ENCODE measurements at regions not wholly inside any gene's neighbourhood (a gene's known extent, or its start where the extent isn't known, plus 50 kb on each side); places are given as distances from the start of the nearest gene placed in this dataset.

GRCh38 chr2:134155134-134155533 lies 98.7 kb upstream of the MGAT5 start:
- no peak for DNase-seq (ENCODE audit: low spot score)
- H3K27ac ChIP-seq = no peak overlapping the region
- no peak for TF ChIP-seq CTCF (IDR thresholded peaks at IDR 0.05)

GRCh38 chr2:134158295-134158694 lies 95.6 kb upstream of the MGAT5 start:
- H3K4me3 ChIP-seq = no peak overlapping the region
- H3K27ac ChIP-seq = no peak overlapping the region
- no peak for DNase-seq (ENCODE audit: low spot score)
- TF ChIP-seq CTCF (IDR thresholded peaks at IDR 0.05) = no peak

More at GRCh38 chr2:134155134-134155533, 98.7 kb upstream of the MGAT5 start:
- H3K4me3 ChIP-seq = no peak overlapping the region

- no peak for TF ChIP-seq CTCF (IDR thresholded peaks at IDR 0.05)
Observed at GRCh38 chr2:134161170-134161547, 92.7 kb upstream of the MGAT5 start.

GRCh38 chr2:134163336-134163735 lies 90.5 kb upstream of the MGAT5 start:
- H3K27ac ChIP-seq = no peak overlapping the region
- no peak overlapping the region for H3K4me3 ChIP-seq

More at GRCh38 chr2:134161170-134161547, 92.7 kb upstream of the MGAT5 start:
- Histone ChIP-seq H3K27ac (no peak overlapping the region), H3K4me3 (no peak overlapping the region)
- no peak for DNase-seq (ENCODE audit: low spot score)

GRCh38 chr2:134164306-134164705 lies 89.6 kb upstream of the MGAT5 start:
- no peak for TF ChIP-seq CTCF (IDR thresholded peaks at IDR 0.05)
- Histone ChIP-seq H3K27ac (no peak overlapping the region), H3K4me3 (no peak overlapping the region)
- no peak for DNase-seq (ENCODE audit: low spot score)

More at GRCh38 chr2:134163336-134163735, 90.5 kb upstream of the MGAT5 start:
- DNase-seq (ENCODE audit: low spot score) = no peak
- no peak for TF ChIP-seq CTCF (IDR thresholded peaks at IDR 0.05)

GRCh38 chr2:134167015-134167414 lies 86.9 kb upstream of the MGAT5 start:
- TF ChIP-seq CTCF (IDR thresholded peaks at IDR 0.05) = no peak
- H3K4me3 ChIP-seq = no peak overlapping the region
- no peak overlapping the region for H3K27ac ChIP-seq
- no peak for DNase-seq (ENCODE audit: low spot score)

GRCh38 chr2:134169788-134170187 lies 84.1 kb upstream of the MGAT5 start:
- H3K4me3 ChIP-seq = no peak overlapping the region
- no peak for TF ChIP-seq CTCF (IDR thresholded peaks at IDR 0.05)
- DNase-seq (ENCODE audit: low spot score) = no peak
- H3K27ac ChIP-seq = no peak overlapping the region

Data from coronary artery (tissue), 2 donors.